ENCODE measurements at regions not wholly inside any gene's neighbourhood (a gene's known extent, or its start where the extent isn't known, plus 50 kb on each side); places are given as distances from the start of the nearest gene placed in this dataset.

DNA sequence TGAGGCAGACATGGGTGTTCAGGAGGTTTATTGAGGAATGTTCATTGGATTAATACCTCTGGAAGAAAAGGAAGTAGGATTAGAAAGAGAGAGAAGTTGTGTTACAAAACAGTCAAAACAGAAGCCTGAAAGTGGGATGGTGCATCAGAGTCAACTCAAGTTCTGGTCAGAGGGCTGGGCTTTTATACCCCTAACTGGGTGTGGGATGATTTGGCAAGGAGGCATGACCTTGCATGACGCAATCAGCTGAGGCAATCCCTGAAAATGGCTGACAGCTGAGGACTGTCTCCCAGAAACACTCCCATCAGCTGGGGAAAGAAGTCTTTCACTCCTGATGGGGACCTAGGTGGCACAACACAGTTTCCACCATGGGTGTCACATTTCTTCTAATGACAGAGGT lies 818.2 kb downstream of the SATB2 start:
- TF ChIP-seq, protein P1, sequence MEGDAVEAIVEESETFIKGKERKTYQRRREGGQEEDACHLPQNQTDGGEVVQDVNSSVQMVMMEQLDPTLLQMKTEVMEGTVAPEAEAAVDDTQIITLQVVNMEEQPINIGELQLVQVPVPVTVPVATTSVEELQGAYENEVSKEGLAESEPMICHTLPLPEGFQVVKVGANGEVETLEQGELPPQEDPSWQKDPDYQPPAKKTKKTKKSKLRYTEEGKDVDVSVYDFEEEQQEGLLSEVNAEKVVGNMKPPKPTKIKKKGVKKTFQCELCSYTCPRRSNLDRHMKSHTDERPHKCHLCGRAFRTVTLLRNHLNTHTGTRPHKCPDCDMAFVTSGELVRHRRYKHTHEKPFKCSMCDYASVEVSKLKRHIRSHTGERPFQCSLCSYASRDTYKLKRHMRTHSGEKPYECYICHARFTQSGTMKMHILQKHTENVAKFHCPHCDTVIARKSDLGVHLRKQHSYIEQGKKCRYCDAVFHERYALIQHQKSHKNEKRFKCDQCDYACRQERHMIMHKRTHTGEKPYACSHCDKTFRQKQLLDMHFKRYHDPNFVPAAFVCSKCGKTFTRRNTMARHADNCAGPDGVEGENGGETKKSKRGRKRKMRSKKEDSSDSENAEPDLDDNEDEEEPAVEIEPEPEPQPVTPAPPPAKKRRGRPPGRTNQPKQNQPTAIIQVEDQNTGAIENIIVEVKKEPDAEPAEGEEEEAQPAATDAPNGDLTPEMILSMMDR (IDR thresholded peaks at IDR 0.05), result no peak
- TF ChIP-seq POLR2A (IDR thresholded peaks at IDR 0.05) (no peak), POLR2AphosphoS5 (IDR thresholded peaks at IDR 0.05; ENCODE audit: insufficient read depth in 1 of 2, low read depth in 1 of 2) (no peak)
